PFSK-1 (cell line): ENCODE measurements at regions not wholly inside any gene's neighbourhood (a gene's known extent, or its start where the extent isn't known, plus 50 kb on each side); places are given as distances from the start of the nearest gene placed in this dataset.

ENCODE experiments used
- FOXP2 ChIP-seq: optimal IDR thresholded peaks from 2 replicates; pipeline ENCODE3; 2011; ENCODE audit warnings: borderline replicate concordance, control low read depth, inconsistent platforms; ENCODE audit not compliant: insufficient read depth; ENCODE audit errors: extremely low read length, extremely low read depth
- POLR2AphosphoS5 ChIP-seq: IDR thresholded peaks from 2 replicates; pipeline ENCODE4 v1.6.1; 2012; ENCODE audit warnings: low read depth, mild to moderate bottlenecking, control low read depth, low read length, moderate library complexity
- TAF1 ChIP-seq: IDR thresholded peaks from 2 replicates; pipeline ENCODE4 v1.6.1; 2012; ENCODE audit warnings: low read length, control low read depth, borderline replicate concordance; ENCODE audit not compliant: insufficient read depth
- TF ChIP-seq, protein P1 (sequence below), 2 experiments: IDR thresholded peaks; 2 replicates each; pipeline versions ENCODE4 v1.6.1 to v1.8.0; 2011 to 2012; ENCODE audit warnings: low read depth in 2 of 2, low read length in 2 of 2, control low read depth in 1 of 2, inconsistent platforms in 1 of 2, mild to moderate bottlenecking in 1 of 2, moderate library complexity in 1 of 2; ENCODE audit not compliant: insufficient read depth in 1 of 2

DNA sequence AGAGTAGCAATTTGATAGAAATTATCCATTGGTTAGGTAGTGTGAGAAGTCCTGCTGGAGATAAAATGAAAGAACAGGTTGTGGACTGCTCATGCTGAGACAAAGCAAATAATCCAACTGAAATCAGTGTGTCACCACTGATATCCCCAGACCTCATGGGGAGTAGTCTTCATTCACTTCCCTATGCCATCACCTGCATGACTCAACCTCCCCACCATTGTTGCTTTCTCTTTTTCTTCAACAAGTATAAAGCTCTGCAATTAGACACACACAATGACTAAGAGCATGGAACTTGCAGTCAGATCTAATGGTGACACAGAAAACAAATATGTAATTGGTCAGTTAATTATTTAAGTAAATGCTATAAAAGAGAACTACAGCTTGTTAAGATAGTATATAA is 475.3 kb downstream of the RIT2 start:
- TF ChIP-seq, protein P1, sequence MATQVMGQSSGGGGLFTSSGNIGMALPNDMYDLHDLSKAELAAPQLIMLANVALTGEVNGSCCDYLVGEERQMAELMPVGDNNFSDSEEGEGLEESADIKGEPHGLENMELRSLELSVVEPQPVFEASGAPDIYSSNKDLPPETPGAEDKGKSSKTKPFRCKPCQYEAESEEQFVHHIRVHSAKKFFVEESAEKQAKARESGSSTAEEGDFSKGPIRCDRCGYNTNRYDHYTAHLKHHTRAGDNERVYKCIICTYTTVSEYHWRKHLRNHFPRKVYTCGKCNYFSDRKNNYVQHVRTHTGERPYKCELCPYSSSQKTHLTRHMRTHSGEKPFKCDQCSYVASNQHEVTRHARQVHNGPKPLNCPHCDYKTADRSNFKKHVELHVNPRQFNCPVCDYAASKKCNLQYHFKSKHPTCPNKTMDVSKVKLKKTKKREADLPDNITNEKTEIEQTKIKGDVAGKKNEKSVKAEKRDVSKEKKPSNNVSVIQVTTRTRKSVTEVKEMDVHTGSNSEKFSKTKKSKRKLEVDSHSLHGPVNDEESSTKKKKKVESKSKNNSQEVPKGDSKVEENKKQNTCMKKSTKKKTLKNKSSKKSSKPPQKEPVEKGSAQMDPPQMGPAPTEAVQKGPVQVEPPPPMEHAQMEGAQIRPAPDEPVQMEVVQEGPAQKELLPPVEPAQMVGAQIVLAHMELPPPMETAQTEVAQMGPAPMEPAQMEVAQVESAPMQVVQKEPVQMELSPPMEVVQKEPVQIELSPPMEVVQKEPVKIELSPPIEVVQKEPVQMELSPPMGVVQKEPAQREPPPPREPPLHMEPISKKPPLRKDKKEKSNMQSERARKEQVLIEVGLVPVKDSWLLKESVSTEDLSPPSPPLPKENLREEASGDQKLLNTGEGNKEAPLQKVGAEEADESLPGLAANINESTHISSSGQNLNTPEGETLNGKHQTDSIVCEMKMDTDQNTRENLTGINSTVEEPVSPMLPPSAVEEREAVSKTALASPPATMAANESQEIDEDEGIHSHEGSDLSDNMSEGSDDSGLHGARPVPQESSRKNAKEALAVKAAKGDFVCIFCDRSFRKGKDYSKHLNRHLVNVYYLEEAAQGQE (IDR thresholded peaks at IDR 0.05; ENCODE audit: insufficient read depth in 1 of 2, low read depth in 2 of 2, low read length in 2 of 2): no peak
- TF ChIP-seq FOXP2 (no peak), TAF1 (no peak), POLR2AphosphoS5 (no peak)
